Neural crest cell (in vitro differentiated cells): ENCODE measurements at regions not wholly inside any gene's neighbourhood (a gene's known extent, or its start where the extent isn't known, plus 50 kb on each side); places are given as distances from the start of the nearest gene placed in this dataset.

Experiments
- DNase-seq: peaks from one replicate; pipeline ENCODE4 v3.0.0; 2021; ENCODE audit warnings: low read depth, mixed read lengths, low spot score
- H3K27ac Mint-ChIP-seq: one replicate; pipeline ENCODE4 v1.8.0; 2021; ENCODE audit warnings: mild to moderate bottlenecking, mixed read lengths; ENCODE audit not compliant: unreplicated experiment
- H3K27me3 Mint-ChIP-seq: 2 replicates; pipeline ENCODE4 v1.8.0; 2021; ENCODE audit warnings: low read depth, mild to moderate bottlenecking, mixed read lengths
- H3K36me3 Mint-ChIP-seq: 2 replicates; pipeline ENCODE4 v1.8.0; 2021; ENCODE audit warnings: low read depth, mild to moderate bottlenecking, mixed read lengths
- H3K4me1 Mint-ChIP-seq: 2 replicates; pipeline ENCODE4 v1.8.0; 2021; ENCODE audit warnings: mixed read lengths
- H3K4me3 Mint-ChIP-seq: one replicate; pipeline ENCODE4 v1.8.0; 2021; ENCODE audit warnings: mild to moderate bottlenecking, mixed read lengths
- H3K9me3 Mint-ChIP-seq: 2 replicates; pipeline ENCODE4 v1.8.0; 2021; ENCODE audit warnings: mixed read lengths
- CTCF ChIP-seq: fragments of 200-600 bp; sonication (generic); conservative IDR thresholded peaks from 2 replicates; pipeline ENCODE4 v1.5.0; 2021; ENCODE audit warnings: antibody characterized with exemption, mild to moderate bottlenecking

GRCh38 chr18:28581521-28582071 is 404.7 kb upstream of the CDH2 start:
- Mint-ChIP-seq H3K4me3 (no peak overlapping the region), H3K4me1 (peaks cover 12% of the 10 kb centered on the region)

GRCh38 chr18:28576941-28577340 is 400.0 kb upstream of the CDH2 start:
- DNase-seq = no peak
- no peaks in the 10 kb centered on the region for H3K36me3 Mint-ChIP-seq

More at GRCh38 chr18:28581521-28582071, 404.7 kb upstream of the CDH2 start:
- H3K27ac Mint-ChIP-seq = no peak overlapping the region
- H3K9me3 Mint-ChIP-seq = no peaks in the 10 kb centered on the region
- no peaks in the 10 kb centered on the region for H3K27me3 Mint-ChIP-seq
- DNase-seq = no peak
- TF ChIP-seq CTCF = no peak
- no peaks in the 10 kb centered on the region for H3K36me3 Mint-ChIP-seq

GRCh38 chr18:28575123-28575522 is 398.2 kb upstream of the CDH2 start:
- DNase-seq = no peak
- no peaks in the 10 kb centered on the region for H3K9me3 Mint-ChIP-seq
- no peak for TF ChIP-seq CTCF
- H3K27ac Mint-ChIP-seq = no peak overlapping the region
- H3K27me3 Mint-ChIP-seq = no peaks in the 10 kb centered on the region
- H3K36me3 Mint-ChIP-seq = no peaks in the 10 kb centered on the region
- H3K4me3 Mint-ChIP-seq = no peak overlapping the region
- H3K4me1 Mint-ChIP-seq = no peaks in the 10 kb centered on the region

More at GRCh38 chr18:28576941-28577340, 400.0 kb upstream of the CDH2 start:
- no peaks in the 10 kb centered on the region for H3K27me3 Mint-ChIP-seq
- H3K4me3 Mint-ChIP-seq = no peak overlapping the region
- H3K4me1 Mint-ChIP-seq = peaks cover 10% of the 10 kb centered on the region
- H3K9me3 Mint-ChIP-seq = no peaks in the 10 kb centered on the region
- no peak for TF ChIP-seq CTCF
- H3K27ac Mint-ChIP-seq = no peak overlapping the region

- Mint-ChIP-seq H3K9me3 (no peaks in the 10 kb centered on the region), H3K27ac (no peak overlapping the region), H3K36me3 (no peaks in the 10 kb centered on the region), H3K4me1 (no peaks in the 10 kb centered on the region), H3K27me3 (no peaks in the 10 kb centered on the region), H3K4me3 (no peak overlapping the region)
- DNase-seq = no peak
- TF ChIP-seq CTCF = no peak
Measured at GRCh38 chr18:28574175-28574574, 397.2 kb upstream of the CDH2 start.

- Mint-ChIP-seq H3K4me3 (no peak overlapping the region), H3K4me1 (no peaks in the 10 kb centered on the region), H3K9me3 (no peaks in the 10 kb centered on the region), H3K27me3 (no peaks in the 10 kb centered on the region), H3K36me3 (no peaks in the 10 kb centered on the region), H3K27ac (no peak overlapping the region)
- TF ChIP-seq CTCF = no peak
- no peak for DNase-seq
Measured at GRCh38 chr18:28571929-28572328, 395.0 kb upstream of the CDH2 start.
